ENCODE measurements at regions not wholly inside any gene's neighbourhood (a gene's known extent, or its start where the extent isn't known, plus 50 kb on each side); places are given as distances from the start of the nearest gene placed in this dataset.

DNA sequence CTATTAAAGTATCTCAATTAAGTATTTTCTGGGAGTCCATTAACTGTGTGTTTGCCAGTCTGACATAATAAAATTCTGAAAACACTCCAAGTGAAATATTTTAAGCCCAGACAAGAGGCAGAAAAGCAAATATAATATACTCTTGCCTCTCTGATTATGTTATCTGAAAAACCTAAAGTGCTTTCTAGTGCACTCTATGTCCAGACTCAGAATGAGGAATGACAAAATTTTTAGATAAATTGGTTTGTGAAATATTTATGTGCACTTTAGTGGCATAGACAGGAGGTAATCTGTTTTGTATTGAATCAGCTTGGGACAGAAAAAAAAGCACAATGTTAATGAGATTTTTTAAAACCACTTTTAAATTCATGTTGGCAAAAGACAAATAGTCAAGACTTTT, 508.2 kb upstream of the SUCLG2 start:
- Mint-ChIP-seq H3K36me3 (peaks cover 0 to 5% of the 10 kb centered on the region in 2 donors), H3K27ac (no peak overlapping the region), H3K9me3 (no peaks in the 10 kb centered on the region)
- ATAC-seq: no peak
- DNase-seq (ENCODE audit: low spot score in 2 of 2): no peak

DNA sequence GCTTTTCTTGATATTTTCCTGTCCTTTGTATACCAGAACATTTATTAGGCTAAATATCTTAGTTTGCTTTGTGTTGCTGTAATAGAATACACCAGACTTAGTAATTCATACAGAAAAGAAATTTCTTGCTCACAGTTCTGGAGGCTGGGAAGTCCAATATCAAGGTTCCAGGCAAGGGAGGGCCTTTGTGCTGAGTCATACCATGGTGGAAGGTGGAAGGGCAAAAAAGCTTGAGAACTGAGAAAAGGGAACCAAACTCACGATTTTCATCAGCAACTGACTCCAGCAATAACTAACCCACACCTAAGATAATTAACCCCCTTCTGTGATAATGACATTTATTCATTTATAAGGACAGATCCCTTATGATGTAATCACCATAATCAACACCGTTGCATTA, 496.9 kb upstream of the SUCLG2 start:
- no peak overlapping the region for H3K27ac Mint-ChIP-seq
- no peak for ATAC-seq
- H3K9me3 Mint-ChIP-seq: peaks cover 0 to 4% of the 10 kb centered on the region in 2 donors
- peaks cover 8 to 16% of the 10 kb centered on the region in 2 donors for H3K36me3 Mint-ChIP-seq
- no peak for DNase-seq (ENCODE audit: low spot score in 2 of 2)

- DNase-seq (ENCODE audit: low spot score in 2 of 2) (no peak), ATAC-seq (no peak)
- H3K27ac Mint-ChIP-seq: no peak overlapping the region
- H3K36me3 Mint-ChIP-seq: peaks cover 8 to 15% of the 10 kb centered on the region in 2 donors
- H3K9me3 Mint-ChIP-seq: peaks cover under 1 to 4% of the 10 kb centered on the region in 2 donors
These were observed 494.0 kb upstream of the SUCLG2 start for GRCh38 chr3:68148447-68148846.

- no peak overlapping the region for H3K27ac Mint-ChIP-seq
- H3K36me3 Mint-ChIP-seq: peaks cover 0 to 4% of the 10 kb centered on the region in 2 donors
- DNase-seq (ENCODE audit: low spot score in 2 of 2) (no peak), ATAC-seq (no peak)
- peaks cover 0 to 4% of the 10 kb centered on the region in 2 donors for H3K9me3 Mint-ChIP-seq
These were observed 488.0 kb upstream of the SUCLG2 start for GRCh38 chr3:68142441-68142840.

DNA sequence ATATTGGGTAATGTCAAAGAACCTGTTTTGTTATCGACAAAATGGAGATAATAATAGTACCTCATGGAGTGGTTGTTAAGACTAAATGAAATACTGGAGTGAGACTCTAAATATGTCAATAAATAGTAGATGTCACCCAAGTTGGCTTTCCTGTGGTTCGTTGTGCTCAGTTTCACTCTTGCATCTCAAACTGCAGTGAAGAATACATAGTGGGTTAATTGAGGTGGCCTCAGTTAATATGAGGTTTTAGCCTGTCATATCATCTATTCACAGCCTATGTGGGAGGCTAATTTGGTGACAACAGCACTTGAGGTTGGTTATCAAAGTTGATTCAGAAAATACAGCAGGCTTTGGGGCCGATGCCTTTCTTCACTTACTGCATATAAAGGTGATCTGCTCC, 485.5 kb upstream of the SUCLG2 start:
- no peak for DNase-seq (ENCODE audit: low spot score in 2 of 2)
- no peak overlapping the region for H3K27ac Mint-ChIP-seq
- no peak for ATAC-seq
- peaks cover 0 to 4% of the 10 kb centered on the region in 2 donors for H3K9me3 Mint-ChIP-seq
- no peaks in the 10 kb centered on the region for H3K36me3 Mint-ChIP-seq

- Mint-ChIP-seq H3K9me3 (no peaks in the 10 kb centered on the region), H3K27ac (no peak overlapping the region), H3K36me3 (peaks cover 0 to 24% of the 10 kb centered on the region in 2 donors)
- DNase-seq (ENCODE audit: low spot score in 2 of 2) (no peak), ATAC-seq (no peak)
These were observed 482.0 kb upstream of the SUCLG2 start for GRCh38 chr3:68136411-68136810.

GRCh38 chr3:68135067-68135466, 480.7 kb upstream of the SUCLG2 start:
- no peak for DNase-seq (ENCODE audit: low spot score in 2 of 2)
- H3K36me3 Mint-ChIP-seq: peaks cover 0 to 25% of the 10 kb centered on the region in 2 donors
- H3K27ac Mint-ChIP-seq: no peak overlapping the region
- ATAC-seq: no peak
- H3K9me3 Mint-ChIP-seq: peaks cover 0 to 8% of the 10 kb centered on the region in 2 donors

GRCh38 chr3:68129065-68129464, 474.7 kb upstream of the SUCLG2 start:
- Mint-ChIP-seq H3K9me3 (peaks cover 8 to 20% of the 10 kb centered on the region in 2 donors), H3K27ac (no peak overlapping the region), H3K36me3 (peaks cover 6 to 25% of the 10 kb centered on the region in 2 donors)
- no peak for DNase-seq (ENCODE audit: low spot score in 2 of 2)
- no peak for ATAC-seq

DNA sequence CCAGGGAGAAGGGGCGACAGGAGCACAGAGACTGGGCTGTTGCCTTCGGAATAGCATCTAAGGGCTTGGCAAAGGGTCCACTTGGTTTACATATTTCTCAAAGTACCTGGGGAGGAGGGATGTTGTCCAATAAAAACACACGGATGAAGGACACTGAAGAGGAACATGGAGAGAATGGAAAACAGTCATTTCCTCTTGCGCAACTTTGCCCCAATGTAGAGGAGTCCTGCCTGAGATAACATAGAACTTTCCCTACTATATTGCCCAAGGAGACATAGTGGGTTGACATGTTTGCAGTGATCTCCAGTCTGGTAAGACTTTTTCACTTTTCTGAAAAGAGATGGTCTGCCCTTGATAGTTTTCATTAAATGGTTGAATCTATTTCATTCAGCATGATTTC, 468.8 kb upstream of the SUCLG2 start:
- Mint-ChIP-seq H3K36me3 (peaks cover 5 to 6% of the 10 kb centered on the region in 2 donors), H3K9me3 (peaks cover 12 to 16% of the 10 kb centered on the region in 2 donors), H3K27ac (no peak overlapping the region)
- no peak for ATAC-seq
- DNase-seq (ENCODE audit: low spot score in 2 of 2): no peak

DNA sequence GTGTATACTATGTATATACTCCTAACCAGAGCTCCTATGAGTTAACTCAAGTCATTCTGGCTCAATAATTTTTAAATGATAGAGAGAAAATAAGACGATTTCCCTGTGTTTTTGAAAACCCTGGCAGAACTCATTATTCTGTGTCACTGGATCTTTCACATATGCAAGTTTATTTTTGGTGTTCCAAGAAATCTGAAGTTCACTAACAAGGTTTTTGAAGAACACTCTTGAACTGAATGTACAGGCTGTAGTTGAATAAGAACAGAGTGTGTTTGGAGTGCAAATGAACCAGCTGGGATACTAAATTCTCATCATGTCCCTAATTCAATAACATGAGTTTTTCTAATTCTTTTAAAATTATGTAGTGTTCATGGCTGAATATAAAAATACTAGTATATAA, 466.9 kb upstream of the SUCLG2 start:
- ATAC-seq (no peak), DNase-seq (ENCODE audit: low spot score in 2 of 2) (no peak)
- H3K9me3 Mint-ChIP-seq: peaks cover 4% of the 10 kb centered on the region in 2 donors
- H3K36me3 Mint-ChIP-seq: peaks cover 0 to 6% of the 10 kb centered on the region in 2 donors
- H3K27ac Mint-ChIP-seq: no peak overlapping the region

DNA sequence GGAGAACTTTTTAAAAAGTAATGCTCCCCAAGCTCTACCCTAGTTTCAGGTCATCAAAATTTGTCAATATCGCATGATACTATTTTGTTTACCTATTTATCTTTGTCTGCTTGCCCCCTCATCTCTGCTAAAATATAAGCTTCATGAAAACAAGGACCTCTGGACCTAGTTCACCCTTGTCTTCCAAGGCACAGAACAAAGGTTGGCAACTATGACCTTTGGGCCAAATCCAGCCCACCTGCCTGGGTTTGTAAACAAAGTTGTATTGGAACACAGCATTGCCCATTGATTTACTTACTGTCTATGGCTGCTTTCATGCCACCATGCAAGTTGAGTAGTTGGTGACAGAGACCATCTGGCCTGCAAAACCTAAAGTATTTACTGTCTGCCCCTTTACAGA, 462.2 kb upstream of the SUCLG2 start:
- Mint-ChIP-seq H3K36me3 (peaks cover 0 to 11% of the 10 kb centered on the region in 2 donors), H3K27ac (no peak overlapping the region), H3K9me3 (peaks cover 4 to 8% of the 10 kb centered on the region in 2 donors)
- ATAC-seq: no peak
- DNase-seq (ENCODE audit: low spot score in 2 of 2): no peak

- H3K36me3 Mint-ChIP-seq: peaks cover 8 to 21% of the 10 kb centered on the region in 2 donors
- no peak overlapping the region for H3K27ac Mint-ChIP-seq
- ATAC-seq: no peak
- no peak for DNase-seq (ENCODE audit: low spot score in 2 of 2)
- peaks cover 4 to 6% of the 10 kb centered on the region in 2 donors for H3K9me3 Mint-ChIP-seq
These were observed 449.4 kb upstream of the SUCLG2 start for GRCh38 chr3:68103811-68104210.

DNA sequence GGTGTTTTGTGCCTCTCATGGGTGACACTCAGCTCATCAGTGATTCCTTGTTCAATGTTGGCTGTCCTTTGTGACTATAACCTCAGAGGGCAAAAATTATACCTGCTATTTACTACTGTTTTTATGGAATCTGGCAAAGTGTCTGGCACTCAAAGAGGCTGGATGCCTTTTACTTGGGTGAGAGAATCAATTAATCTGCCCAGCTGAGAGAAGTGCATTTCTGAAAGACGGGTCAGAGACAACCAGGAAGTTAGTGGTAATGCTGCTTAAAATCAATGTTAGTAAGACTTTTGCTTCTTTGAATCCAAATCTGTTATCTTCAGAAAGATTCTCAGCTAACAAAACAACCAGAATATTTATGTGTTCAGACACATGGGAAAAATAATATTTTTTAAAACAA, 436.2 kb upstream of the SUCLG2 start:
- H3K27ac Mint-ChIP-seq: no peak overlapping the region
- ATAC-seq: no peak
- no peaks in the 10 kb centered on the region for H3K36me3 Mint-ChIP-seq
- no peak for DNase-seq (ENCODE audit: low spot score in 2 of 2)
- peaks cover 0 to 4% of the 10 kb centered on the region in 2 donors for H3K9me3 Mint-ChIP-seq

DNA sequence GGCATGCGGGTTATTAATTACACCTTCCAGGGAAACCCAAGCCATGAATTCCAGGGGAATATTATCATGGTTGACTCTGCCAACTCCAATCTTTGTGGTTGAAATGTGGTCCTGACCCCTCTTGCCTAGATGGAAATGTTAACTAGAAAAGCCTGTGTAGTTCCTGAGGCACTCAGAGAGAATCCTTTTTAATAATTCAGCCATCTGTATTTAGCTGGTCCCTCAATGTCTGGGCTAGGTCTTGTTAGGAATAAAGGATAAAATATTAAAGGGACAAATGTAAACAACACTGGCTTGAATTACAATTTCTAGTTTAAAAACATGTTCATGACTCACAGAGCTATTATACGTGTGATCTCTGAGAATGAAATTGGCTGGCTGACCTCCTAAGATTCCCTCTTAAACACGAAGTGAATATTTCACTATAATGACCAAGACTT, 435.2 kb upstream of the SUCLG2 start:
- no peaks in the 10 kb centered on the region for H3K36me3 Mint-ChIP-seq
- H3K27ac Mint-ChIP-seq: no peak overlapping the region
- H3K9me3 Mint-ChIP-seq: peaks cover 0 to 4% of the 10 kb centered on the region in 2 donors
- ATAC-seq (no peak), DNase-seq (ENCODE audit: low spot score in 2 of 2) (no peak)

- no peak for ATAC-seq
- H3K9me3 Mint-ChIP-seq: peaks cover 0 to 4% of the 10 kb centered on the region in 2 donors
- no peaks in the 10 kb centered on the region for H3K36me3 Mint-ChIP-seq
- H3K27ac Mint-ChIP-seq: peak overlapping the region in 1 of 2 donors; percentile 65
- DNase-seq (ENCODE audit: low spot score in 2 of 2): no peak
These were observed 434.2 kb upstream of the SUCLG2 start for GRCh38 chr3:68088636-68089035.

DNA sequence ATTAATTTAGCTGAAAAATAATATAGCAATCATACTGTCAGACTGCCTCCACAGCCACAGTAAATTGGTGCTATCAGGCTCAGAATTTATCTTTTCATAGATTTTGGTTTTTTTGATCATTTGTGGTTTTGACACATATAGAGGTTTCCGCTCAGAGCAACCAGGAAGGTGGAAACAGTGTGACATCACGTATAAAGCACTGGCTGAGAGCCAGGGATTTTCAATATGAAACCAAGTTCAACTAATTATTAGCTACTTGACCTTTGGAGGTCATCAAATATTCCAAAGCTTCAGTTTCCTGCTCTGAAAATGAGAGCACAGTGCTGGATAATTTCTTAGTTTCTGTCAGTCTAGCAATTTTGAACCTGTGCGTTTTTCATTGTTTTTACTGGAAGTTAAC, 433.8 kb upstream of the SUCLG2 start:
- ATAC-seq: peak; percentile 64 to 73

GRCh38 chr3:68072062-68072461, 417.6 kb upstream of the SUCLG2 start:
- no peak for ATAC-seq
- Mint-ChIP-seq H3K9me3 (peaks cover 16 to 22% of the 10 kb centered on the region in 2 donors), H3K27ac (peak overlapping the region in 1 of 2 donors; percentile 16), H3K36me3 (peaks cover 37 to 38% of the 10 kb centered on the region in 2 donors)
- no peak for DNase-seq (ENCODE audit: low spot score in 2 of 2)

More for the DNA sequence above, 433.8 kb upstream of the SUCLG2 start:
- H3K36me3 Mint-ChIP-seq: no peaks in the 10 kb centered on the region
- H3K9me3 Mint-ChIP-seq: peaks cover 0 to 4% of the 10 kb centered on the region in 2 donors
- H3K27ac Mint-ChIP-seq: no peak overlapping the region
- peak in 1 of 2 donors; percentile 11 for DNase-seq (ENCODE audit: low spot score in 2 of 2)

- H3K36me3 Mint-ChIP-seq: peaks cover 37 to 38% of the 10 kb centered on the region in 2 donors
- no peak for DNase-seq (ENCODE audit: low spot score in 2 of 2)
- no peak for ATAC-seq
- no peak overlapping the region for H3K27ac Mint-ChIP-seq
- peaks cover 16 to 22% of the 10 kb centered on the region in 2 donors for H3K9me3 Mint-ChIP-seq
These were observed 415.8 kb upstream of the SUCLG2 start for GRCh38 chr3:68070186-68070585.
